ENCODE measurements at regions not wholly inside any gene's neighbourhood (a gene's known extent, or its start where the extent isn't known, plus 50 kb on each side); places are given as distances from the start of the nearest gene placed in this dataset.
"Not testable (repeated sequence)": the region's sequence is repeated elsewhere in the genome, so short reads cannot be mapped to it uniquely, and the experiment has no call there.

GRCh38 chr12:83313322-83313721 is 626.6 kb downstream of the TMTC2 start:
- no peak for DNase-seq

- no peak for DNase-seq
These were observed 590.2 kb downstream of the TMTC2 start for GRCh38 chr12:83276904-83277303.

GRCh38 chr12:83271201-83271600 is 584.5 kb downstream of the TMTC2 start:
- DNase-seq, result no peak

GRCh38 chr12:83265808-83266207 is 579.1 kb downstream of the TMTC2 start:
- no peak for DNase-seq

- DNase-seq, result no peak
These were observed 575.3 kb downstream of the TMTC2 start for GRCh38 chr12:83261998-83262397.

GRCh38 chr12:83260126-83260525 is 573.4 kb downstream of the TMTC2 start:
- not testable (repeated sequence) for DNase-seq

GRCh38 chr12:83257726-83258125 is 571.0 kb downstream of the TMTC2 start:
- DNase-seq, result no peak

GRCh38 chr12:83256562-83256961 is 569.9 kb downstream of the TMTC2 start:
- no peak for DNase-seq

- no peak for DNase-seq
These were observed 564.2 kb downstream of the TMTC2 start for GRCh38 chr12:83250866-83251265.

GRCh38 chr12:83245156-83245555 is 558.5 kb downstream of the TMTC2 start:
- no peak for DNase-seq

GRCh38 chr12:83244001-83244400 is 557.3 kb downstream of the TMTC2 start:
- DNase-seq, result no peak

GRCh38 chr12:83233987-83234386 is 547.3 kb downstream of the TMTC2 start:
- DNase-seq, result not testable (repeated sequence)

GRCh38 chr12:83226960-83227359 is 540.3 kb downstream of the TMTC2 start:
- not testable (repeated sequence) for DNase-seq

- DNase-seq, result no peak
These were observed 539.1 kb downstream of the TMTC2 start for GRCh38 chr12:83225806-83226205.

GRCh38 chr12:83224012-83224411 is 537.3 kb downstream of the TMTC2 start:
- no peak for DNase-seq

- no peak for DNase-seq
These were observed 534.1 kb downstream of the TMTC2 start for GRCh38 chr12:83220774-83221173.

GRCh38 chr12:83216230-83216629 is 529.5 kb downstream of the TMTC2 start:
- DNase-seq, result no peak

- DNase-seq, result no peak
These were observed 527.5 kb downstream of the TMTC2 start for GRCh38 chr12:83214185-83214584.

GRCh38 chr12:83210933-83211332 is 524.2 kb downstream of the TMTC2 start:
- no peak for DNase-seq

- no peak for DNase-seq
These were observed 512.4 kb downstream of the TMTC2 start for GRCh38 chr12:83199069-83199468.

- DNase-seq, result no peak
These were observed 511.7 kb downstream of the TMTC2 start for GRCh38 chr12:83198291-83199015.

- no peak for DNase-seq
These were observed 510.8 kb downstream of the TMTC2 start for GRCh38 chr12:83197483-83197914.

GRCh38 chr12:83196694-83197350 is 510.1 kb downstream of the TMTC2 start:
- DNase-seq, result no peak

- DNase-seq, result no peak
These were observed 504.1 kb downstream of the TMTC2 start for GRCh38 chr12:83190631-83191390.
